Endothelial cell of umbilical vein (primary cell): ENCODE measurements at regions not wholly inside any gene's neighbourhood (a gene's known extent, or its start where the extent isn't known, plus 50 kb on each side); places are given as distances from the start of the nearest gene placed in this dataset.

Experiments
- BruUV-seq: library from RNA; stranded (reverse); fragments of 400-500 nt; replicated peaks from 2 replicates; lab custom pipeline; 2021; lab: Mats Ljungman, UMichigan
- CTCF ChIA-PET: fragments of 300-600, 350-600 bp; sonication (Branson Sonifier 250); formaldehyde crosslinking; loops from one replicate; lab custom pipeline; 2021; ENCODE audit warnings: antibody characterized with exemption, inconsistent platforms; lab: Charles Lee
- POLR2A ChIA-PET: fragments of 300-600, 350-600 bp; sonication (Branson Sonifier 250); formaldehyde crosslinking; loops from one replicate; lab custom pipeline; 2021; ENCODE audit warnings: antibody characterized with exemption, inconsistent platforms; lab: Charles Lee
- DNase-seq: peaks from one replicate; pipeline ENCODE4 v3.0.0-alpha.2; 2011; ENCODE audit warnings: low read depth, low spot score
- FAIRE-seq: peaks from 2 replicates; lab custom pipeline; 2011; peaks lifted over from hg19 to GRCh38; lab: Jason Lieb, UNC
- H2AFZ ChIP-seq: 2 replicates; pipeline ENCODE4 v1.6.0; 2012; ENCODE audit warnings: low read depth, low read length, control low read depth, inconsistent platforms
- H3K27ac ChIP-seq: 2 replicates; pipeline ENCODE4 v1.5.1; 2011; ENCODE audit warnings: low read depth, mild to moderate bottlenecking, control low read depth, low read length, moderate library complexity; ENCODE audit not compliant: insufficient read depth
- H3K27me3 ChIP-seq, 2 experiments: 2 replicates each; pipeline versions ENCODE4 v1.6.0 to v1.6.1; 2011; ENCODE audit warnings: low read length in 2 of 2, mixed read lengths in 1 of 2; ENCODE audit not compliant: control insufficient read depth in 2 of 2, insufficient read depth in 2 of 2
- H3K36me3 ChIP-seq, 2 experiments: 2 replicates in 1 of 2; 3 replicates in 1 of 2; pipeline ENCODE4 v1.5.1; 2011; ENCODE audit warnings: low read length in 2 of 2, mild to moderate bottlenecking in 1 of 2, moderate library complexity in 1 of 2; ENCODE audit not compliant: control insufficient read depth in 2 of 2, insufficient read depth in 2 of 2; ENCODE audit errors: extremely low read depth in 1 of 2
- H3K4me1 ChIP-seq: 3 replicates; pipeline ENCODE4 v1.5.1; 2011; ENCODE audit warnings: mild to moderate bottlenecking, low read length; ENCODE audit not compliant: control insufficient read depth, insufficient read depth; ENCODE audit errors: extremely low read depth
- H3K4me2 ChIP-seq: 2 replicates; pipeline ENCODE4 v1.6.1; 2011; ENCODE audit warnings: low read length, control low read depth, mixed read lengths; ENCODE audit not compliant: insufficient read depth
- H3K4me3 ChIP-seq, 3 experiments: fragments of 200-600 bp in 1 of 3; sonication (generic), shearing (Covaris generic) in 1 of 3; replicated peaks in 1 of 3; 2 replicates each; pipeline ENCODE4 v1.5.1; 2011 to 2016; ENCODE audit warnings: control low read depth in 3 of 3, low read length in 3 of 3, mild to moderate bottlenecking in 2 of 3, inconsistent platforms in 1 of 3, low read depth in 1 of 3, moderate library complexity in 1 of 3; ENCODE audit not compliant: insufficient read depth in 1 of 3
- H3K79me2 ChIP-seq: 2 replicates; pipeline ENCODE4 v1.6.0; 2012; ENCODE audit warnings: low read length, inconsistent platforms; ENCODE audit not compliant: control insufficient read depth, insufficient read depth
- H3K9ac ChIP-seq: replicated peaks from 2 replicates; pipeline ENCODE3; 2011; ENCODE audit warnings: low read length, control low read depth; ENCODE audit not compliant: insufficient read depth; ENCODE audit errors: extremely low read depth
- H3K9me1 ChIP-seq: replicated peaks from 3 replicates; pipeline ENCODE4 v1.6.0; 2011; ENCODE audit warnings: mild to moderate bottlenecking, low read length; ENCODE audit not compliant: control insufficient read depth, insufficient read depth; ENCODE audit errors: extremely low read depth
- H3K9me3 ChIP-seq: replicated peaks from 2 replicates; pipeline ENCODE4 v1.5.1; 2012; ENCODE audit warnings: low read length, inconsistent platforms; ENCODE audit not compliant: control insufficient read depth, insufficient read depth
- H4K20me1 ChIP-seq: replicated peaks from 2 replicates; pipeline ENCODE3; 2011; ENCODE audit warnings: mild to moderate bottlenecking, low read length; ENCODE audit not compliant: control insufficient read depth, insufficient read depth; ENCODE audit errors: extremely low read depth
- EZH2 ChIP-seq: IDR thresholded peaks from 2 replicates; pipeline ENCODE4 v1.6.1; 2012; ENCODE audit warnings: borderline replicate concordance, low read depth, mild to moderate bottlenecking, moderate library complexity, low read length, inconsistent platforms; ENCODE audit not compliant: severe bottlenecking
- FOS ChIP-seq: IDR thresholded peaks from 2 replicates; pipeline ENCODE4 v1.6.1; 2011; ENCODE audit warnings: mild to moderate bottlenecking, low read length, moderate library complexity, borderline replicate concordance; ENCODE audit not compliant: insufficient read depth
- GATA2 ChIP-seq: IDR thresholded peaks from 2 replicates; pipeline ENCODE4 v1.7.0; 2011; ENCODE audit warnings: low read depth, mild to moderate bottlenecking, moderate library complexity, mixed read lengths, low read length; ENCODE audit not compliant: insufficient read length, insufficient read depth
- JUN ChIP-seq: IDR thresholded peaks from 2 replicates; pipeline ENCODE4 v1.6.1; 2011; ENCODE audit warnings: borderline replicate concordance, low read depth; ENCODE audit not compliant: insufficient read length, insufficient read depth
- MYC ChIP-seq: IDR thresholded peaks from one replicate; pipeline ENCODE4 v1.6.1; 2011; ENCODE audit warnings: mild to moderate bottlenecking, low read depth, low read length
- POLR2A ChIP-seq: IDR thresholded peaks from 2 replicates; pipeline ENCODE4 v1.6.1; 2012; ENCODE audit warnings: low read depth, mild to moderate bottlenecking, control low read depth, low read length
- POLR2AphosphoS5 ChIP-seq: IDR thresholded peaks from 2 replicates; pipeline ENCODE4 v1.6.1; 2012; ENCODE audit warnings: low read depth, mild to moderate bottlenecking, control low read depth, low read length, moderate library complexity; ENCODE audit not compliant: insufficient read depth
- dilution Hi-C: fragments of 300-500 bp; cut with MboI; formaldehyde crosslinking; loops from one replicate; pipeline ENCODE4 v1.15.0; 2019; ENCODE audit warnings: low sequenced_read_pairs; ENCODE audit not compliant: extremely low pct_ligation_motif_present
- intact Hi-C: fragments of 100-400 bp; cut with micrococcal nuclease; formaldehyde crosslinking; loops from one replicate; pipeline ENCODE4 v1.10.0; 2022
- TF ChIP-seq, protein P1 (sequence below): IDR thresholded peaks from 2 replicates; pipeline ENCODE4 v1.6.1; 2011; ENCODE audit not compliant: insufficient read depth, insufficient read length
- TF ChIP-seq, protein P2 (sequence below), 2 donors: IDR thresholded peaks; 1 replicate in 1 of 2; 2 replicates in 1 of 2; pipeline ENCODE4 v1.5.1; 2011; ENCODE audit warnings: low read length in 2 of 2, mild to moderate bottlenecking in 2 of 2, moderate library complexity in 2 of 2, control low read depth in 1 of 2, inconsistent platforms in 1 of 2, low read depth in 1 of 2; ENCODE audit not compliant: insufficient read depth in 1 of 2; ENCODE audit errors: extremely low read depth in 1 of 2

DNA sequence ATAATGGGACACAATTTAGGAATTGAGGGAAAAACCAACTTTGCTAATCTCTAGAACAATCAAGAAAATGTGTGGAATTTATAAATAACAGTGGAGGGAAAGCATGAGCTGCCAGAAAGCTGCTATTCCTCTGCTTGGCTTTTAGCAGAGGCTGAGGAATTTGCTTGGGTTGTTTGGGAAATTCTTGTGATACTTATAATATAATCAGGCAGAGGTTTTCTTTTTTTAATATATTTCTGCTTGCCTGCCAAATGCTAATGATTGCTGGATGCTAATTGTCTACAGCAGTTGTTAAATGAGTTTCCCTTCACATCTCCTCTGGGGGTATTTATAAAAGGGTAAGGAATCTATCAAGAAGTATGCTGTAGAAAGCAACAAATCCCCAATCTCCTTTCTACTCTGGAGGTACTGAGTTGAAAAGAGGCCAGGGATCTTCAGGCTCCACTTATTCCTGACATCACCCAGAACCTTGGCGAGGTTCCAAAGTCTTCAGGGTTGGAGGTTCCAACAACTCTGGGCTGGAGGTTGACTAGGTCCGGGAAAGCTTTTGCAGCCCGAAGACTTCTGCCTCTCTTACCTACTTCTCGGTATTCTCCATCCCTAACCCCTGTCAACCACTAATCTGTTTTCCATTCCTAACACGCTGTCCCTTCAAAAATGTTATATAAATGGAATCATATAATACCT lies 60.4 kb upstream of the TMED7 start:
- CTCF ChIA-PET: interaction anchor here (1.3 kb wide), 1 partner anchor 44 kb away, joined by 3 read pairs; no protein-coding TSS in a partner anchor
- TF ChIP-seq FOS: no peak
- no peak for TF ChIP-seq EZH2
- TF ChIP-seq POLR2AphosphoS5: no peak
- TF ChIP-seq POLR2A: no peak
- TF ChIP-seq, protein P1, sequence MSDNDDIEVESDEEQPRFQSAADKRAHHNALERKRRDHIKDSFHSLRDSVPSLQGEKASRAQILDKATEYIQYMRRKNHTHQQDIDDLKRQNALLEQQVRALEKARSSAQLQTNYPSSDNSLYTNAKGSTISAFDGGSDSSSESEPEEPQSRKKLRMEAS: no peak
- no peak for TF ChIP-seq JUN
- no peak for TF ChIP-seq GATA2
- TF ChIP-seq, protein P2, sequence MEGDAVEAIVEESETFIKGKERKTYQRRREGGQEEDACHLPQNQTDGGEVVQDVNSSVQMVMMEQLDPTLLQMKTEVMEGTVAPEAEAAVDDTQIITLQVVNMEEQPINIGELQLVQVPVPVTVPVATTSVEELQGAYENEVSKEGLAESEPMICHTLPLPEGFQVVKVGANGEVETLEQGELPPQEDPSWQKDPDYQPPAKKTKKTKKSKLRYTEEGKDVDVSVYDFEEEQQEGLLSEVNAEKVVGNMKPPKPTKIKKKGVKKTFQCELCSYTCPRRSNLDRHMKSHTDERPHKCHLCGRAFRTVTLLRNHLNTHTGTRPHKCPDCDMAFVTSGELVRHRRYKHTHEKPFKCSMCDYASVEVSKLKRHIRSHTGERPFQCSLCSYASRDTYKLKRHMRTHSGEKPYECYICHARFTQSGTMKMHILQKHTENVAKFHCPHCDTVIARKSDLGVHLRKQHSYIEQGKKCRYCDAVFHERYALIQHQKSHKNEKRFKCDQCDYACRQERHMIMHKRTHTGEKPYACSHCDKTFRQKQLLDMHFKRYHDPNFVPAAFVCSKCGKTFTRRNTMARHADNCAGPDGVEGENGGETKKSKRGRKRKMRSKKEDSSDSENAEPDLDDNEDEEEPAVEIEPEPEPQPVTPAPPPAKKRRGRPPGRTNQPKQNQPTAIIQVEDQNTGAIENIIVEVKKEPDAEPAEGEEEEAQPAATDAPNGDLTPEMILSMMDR (IDR thresholded peaks at IDR 0.05; ENCODE audit: extremely low read depth in 1 of 2, insufficient read depth in 1 of 2, low read depth in 1 of 2, low read length in 2 of 2): no peak
- TF ChIP-seq MYC: no peak
- H3K4me3 ChIP-seq: no peak overlapping the region

More for the DNA sequence above, 60.4 kb upstream of the TMED7 start:
- Histone ChIP-seq H3K27ac (no peak overlapping the region), H3K9ac (no peak overlapping the region), H3K9me3 (no peaks in the 10 kb centered on the region), H3K4me2 (no peak overlapping the region), H3K4me1 (no peaks in the 10 kb centered on the region), H2AFZ (no peak overlapping the region), H3K36me3 (no peaks in the 10 kb centered on the region), H3K79me2 (no peaks in the 10 kb centered on the region), H3K9me1 (no peaks in the 10 kb centered on the region), H3K27me3 (peaks cover 4 to 8% of the 10 kb centered on the region in 2 experiments), H4K20me1 (no peaks in the 10 kb centered on the region)
- POLR2A ChIA-PET: no interaction called here
- BruUV-seq: no TSS peak
- no peak for DNase-seq
- no peak for FAIRE-seq
- dilution Hi-C loops (no loop called here), intact Hi-C loops (no loop called here)
